ENCODE measurements at regions not wholly inside any gene's neighbourhood (a gene's known extent, or its start where the extent isn't known, plus 50 kb on each side); places are given as distances from the start of the nearest gene placed in this dataset.

- Mint-ChIP-seq H3K9me3 (peaks cover 0 to 9% of the 10 kb centered on the region in 2 donors), H3K27ac (no peak overlapping the region), H3K4me3 (no peak overlapping the region), H3K27me3 (no peaks in the 10 kb centered on the region), H3K4me1 (no peaks in the 10 kb centered on the region)
- ATAC-seq (no peak), DNase-seq (no peak)
These were observed 67.9 kb downstream of the TTLL2 start for GRCh38 chr6:167392631-167393316.

GRCh38 chr6:167393731-167394130, 68.8 kb downstream of the TTLL2 start:
- DNase-seq (no peak), ATAC-seq (no peak)
- Mint-ChIP-seq H3K4me1 (no peaks in the 10 kb centered on the region), H3K27ac (no peak overlapping the region), H3K9me3 (no peaks in the 10 kb centered on the region), H3K4me3 (no peak overlapping the region), H3K27me3 (no peaks in the 10 kb centered on the region)

GRCh38 chr6:167394339-167394738, 69.5 kb downstream of the TTLL2 start:
- no peak for ATAC-seq
- no peak overlapping the region for H3K27ac Mint-ChIP-seq
- no peaks in the 10 kb centered on the region for H3K4me1 Mint-ChIP-seq
- no peak for DNase-seq
- no peak overlapping the region for H3K4me3 Mint-ChIP-seq
- no peaks in the 10 kb centered on the region for H3K27me3 Mint-ChIP-seq
- H3K9me3 Mint-ChIP-seq = no peaks in the 10 kb centered on the region

GRCh38 chr6:167394820-167395219, 69.9 kb downstream of the TTLL2 start:
- H3K9me3 Mint-ChIP-seq = no peaks in the 10 kb centered on the region
- DNase-seq (no peak), ATAC-seq (no peak)
- H3K4me3 Mint-ChIP-seq = no peak overlapping the region
- H3K4me1 Mint-ChIP-seq = no peaks in the 10 kb centered on the region
- H3K27ac Mint-ChIP-seq = no peak overlapping the region
- H3K27me3 Mint-ChIP-seq = no peaks in the 10 kb centered on the region

GRCh38 chr6:167396068-167396658, 71.3 kb downstream of the TTLL2 start:
- Mint-ChIP-seq H3K9me3 (no peaks in the 10 kb centered on the region), H3K27me3 (no peaks in the 10 kb centered on the region), H3K4me3 (no peak overlapping the region), H3K27ac (no peak overlapping the region), H3K4me1 (no peaks in the 10 kb centered on the region)
- DNase-seq (no peak), ATAC-seq (no peak)

GRCh38 chr6:167396659-167397490, 72.0 kb downstream of the TTLL2 start:
- H3K9me3 Mint-ChIP-seq = no peaks in the 10 kb centered on the region
- H3K27ac Mint-ChIP-seq = no peak overlapping the region
- no peak for ATAC-seq
- no peaks in the 10 kb centered on the region for H3K4me1 Mint-ChIP-seq
- no peak for DNase-seq
- H3K27me3 Mint-ChIP-seq = peaks cover 4% of the 10 kb centered on the region
- H3K4me3 Mint-ChIP-seq = no peak overlapping the region

- no peaks in the 10 kb centered on the region for H3K9me3 Mint-ChIP-seq
- DNase-seq (no peak), ATAC-seq (no peak)
- peaks cover 10% of the 10 kb centered on the region for H3K27me3 Mint-ChIP-seq
- H3K4me3 Mint-ChIP-seq = no peak overlapping the region
- no peaks in the 10 kb centered on the region for H3K4me1 Mint-ChIP-seq
- no peak overlapping the region for H3K27ac Mint-ChIP-seq
These were observed 72.8 kb downstream of the TTLL2 start for GRCh38 chr6:167397712-167398111.

- H3K4me3 Mint-ChIP-seq = no peak overlapping the region
- no peak for DNase-seq
- H3K27me3 Mint-ChIP-seq = peaks cover 10% of the 10 kb centered on the region
- ATAC-seq = no peak
- H3K9me3 Mint-ChIP-seq = no peaks in the 10 kb centered on the region
- no peaks in the 10 kb centered on the region for H3K4me1 Mint-ChIP-seq
- H3K27ac Mint-ChIP-seq = no peak overlapping the region
These were observed 73.5 kb downstream of the TTLL2 start for GRCh38 chr6:167398214-167399050.

GRCh38 chr6:167399051-167399387, 74.1 kb downstream of the TTLL2 start:
- H3K27me3 Mint-ChIP-seq = peaks cover 10% of the 10 kb centered on the region
- H3K9me3 Mint-ChIP-seq = no peaks in the 10 kb centered on the region
- DNase-seq = no peak
- no peaks in the 10 kb centered on the region for H3K4me1 Mint-ChIP-seq
- no peak overlapping the region for H3K4me3 Mint-ChIP-seq
- no peak for ATAC-seq
- no peak overlapping the region for H3K27ac Mint-ChIP-seq

- DNase-seq (no peak), ATAC-seq (no peak)
- Mint-ChIP-seq H3K4me3 (no peak overlapping the region), H3K27ac (no peak overlapping the region), H3K27me3 (peaks cover 13% of the 10 kb centered on the region), H3K9me3 (no peaks in the 10 kb centered on the region), H3K4me1 (no peaks in the 10 kb centered on the region)
These were observed 74.7 kb downstream of the TTLL2 start for GRCh38 chr6:167399599-167399998.

GRCh38 chr6:167400482-167401138, 75.7 kb downstream of the TTLL2 start:
- DNase-seq = no peak
- no peak overlapping the region for H3K27ac Mint-ChIP-seq
- H3K4me1 Mint-ChIP-seq = no peaks in the 10 kb centered on the region
- ATAC-seq = no peak
- H3K9me3 Mint-ChIP-seq = no peaks in the 10 kb centered on the region
- peaks cover 22% of the 10 kb centered on the region for H3K27me3 Mint-ChIP-seq
- no peak overlapping the region for H3K4me3 Mint-ChIP-seq

GRCh38 chr6:167401525-167402194, 76.8 kb downstream of the TTLL2 start:
- Mint-ChIP-seq H3K27me3 (peaks cover 28% of the 10 kb centered on the region), H3K4me3 (no peak overlapping the region), H3K27ac (no peak overlapping the region), H3K9me3 (no peaks in the 10 kb centered on the region), H3K4me1 (no peaks in the 10 kb centered on the region)
- ATAC-seq (no peak), DNase-seq (no peak)

- H3K27me3 Mint-ChIP-seq = peaks cover 28% of the 10 kb centered on the region
These were observed 77.4 kb downstream of the TTLL2 start for GRCh38 chr6:167402195-167402686.

GRCh38 chr6:167403427-167403826, 78.5 kb downstream of the TTLL2 start:
- no peaks in the 10 kb centered on the region for H3K9me3 Mint-ChIP-seq
- H3K27ac Mint-ChIP-seq = no peak overlapping the region
- DNase-seq (no peak), ATAC-seq (no peak)
- H3K4me3 Mint-ChIP-seq = no peak overlapping the region
- peaks cover 28% of the 10 kb centered on the region for H3K27me3 Mint-ChIP-seq
- no peaks in the 10 kb centered on the region for H3K4me1 Mint-ChIP-seq

More at GRCh38 chr6:167402195-167402686, 77.4 kb downstream of the TTLL2 start:
- no peak overlapping the region for H3K27ac Mint-ChIP-seq
- H3K4me1 Mint-ChIP-seq = no peaks in the 10 kb centered on the region
- no peaks in the 10 kb centered on the region for H3K9me3 Mint-ChIP-seq
- ATAC-seq = no peak
- no peak for DNase-seq
- no peak overlapping the region for H3K4me3 Mint-ChIP-seq

Measured in stimulated activated naive CD8-positive, alpha-beta T cell treated with anti-CD3 and anti-CD28 coated beads, Interleukin-15, amount 100 ng/mL, for 72 hours (primary cell).